ENCODE measurements at regions not wholly inside any gene's neighbourhood (a gene's known extent, or its start where the extent isn't known, plus 50 kb on each side); places are given as distances from the start of the nearest gene placed in this dataset.

- H3K27me3 Mint-ChIP-seq, result peaks cover 12% of the 10 kb centered on the region
- no peaks in the 10 kb centered on the region for H3K4me1 Mint-ChIP-seq (ENCODE audit: low read depth)
- H3K9me3 Mint-ChIP-seq (ENCODE audit: low read depth), result peaks cover 5% of the 10 kb centered on the region
- no peak overlapping the region for H3K27ac Mint-ChIP-seq
- no peak for DNase-seq (ENCODE audit: low spot score, unreplicated experiment)
- no peak overlapping the region for H3K4me3 Mint-ChIP-seq (ENCODE audit: low read depth)
- TF ChIP-seq CTCF (IDR thresholded peaks at IDR 0.05; ENCODE audit: unreplicated experiment), result no peak
- H3K36me3 Mint-ChIP-seq (ENCODE audit: insufficient read depth), result no peaks in the 10 kb centered on the region
These were observed 373.1 kb downstream of the TMEM114 start for GRCh38 chr16:8217201-8217600.

DNA sequence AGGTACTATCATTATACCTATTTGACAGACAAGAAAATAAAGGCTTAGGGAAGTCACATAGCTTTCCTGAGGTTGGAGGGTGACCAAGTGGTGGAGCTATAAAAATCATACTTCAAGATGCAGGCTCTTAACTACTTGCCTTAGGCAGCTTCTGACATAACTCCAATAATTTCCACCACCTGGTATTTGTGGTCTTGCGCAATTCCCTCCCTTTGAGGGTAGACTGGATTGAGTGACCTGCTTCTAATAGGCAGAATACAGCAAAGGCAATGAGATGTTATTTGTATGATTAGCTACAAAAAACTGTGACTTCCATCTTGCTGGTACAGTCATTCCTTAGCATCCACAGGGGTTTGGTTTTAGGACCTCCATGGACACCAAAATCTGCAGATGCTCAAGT is 385.5 kb downstream of the TMEM114 start:
- Mint-ChIP-seq H3K9me3 (ENCODE audit: low read depth) (peaks cover 6% of the 10 kb centered on the region), H3K4me3 (ENCODE audit: low read depth) (no peak overlapping the region), H3K36me3 (ENCODE audit: insufficient read depth) (no peaks in the 10 kb centered on the region), H3K27me3 (peaks cover 9% of the 10 kb centered on the region), H3K27ac (no peak overlapping the region), H3K4me1 (ENCODE audit: low read depth) (no peaks in the 10 kb centered on the region)
- no peak for TF ChIP-seq CTCF (IDR thresholded peaks at IDR 0.05; ENCODE audit: unreplicated experiment)
- no peak for DNase-seq (ENCODE audit: low spot score, unreplicated experiment)

- no peak for TF ChIP-seq CTCF (IDR thresholded peaks at IDR 0.05; ENCODE audit: unreplicated experiment)
- Mint-ChIP-seq H3K36me3 (ENCODE audit: insufficient read depth) (no peaks in the 10 kb centered on the region), H3K9me3 (ENCODE audit: low read depth) (peaks cover 6% of the 10 kb centered on the region), H3K27ac (no peak overlapping the region), H3K4me3 (ENCODE audit: low read depth) (no peak overlapping the region), H3K27me3 (peaks cover 9% of the 10 kb centered on the region), H3K4me1 (ENCODE audit: low read depth) (no peaks in the 10 kb centered on the region)
- no peak for DNase-seq (ENCODE audit: low spot score, unreplicated experiment)
These were observed 386.2 kb downstream of the TMEM114 start for GRCh38 chr16:8204096-8204495.

GRCh38 chr16:8203101-8203500 is 387.2 kb downstream of the TMEM114 start:
- H3K27ac Mint-ChIP-seq, result no peak overlapping the region
- no peak for TF ChIP-seq CTCF (IDR thresholded peaks at IDR 0.05; ENCODE audit: unreplicated experiment)
- no peak for DNase-seq (ENCODE audit: low spot score, unreplicated experiment)
- no peaks in the 10 kb centered on the region for H3K4me1 Mint-ChIP-seq (ENCODE audit: low read depth)
- no peak overlapping the region for H3K4me3 Mint-ChIP-seq (ENCODE audit: low read depth)
- no peaks in the 10 kb centered on the region for H3K36me3 Mint-ChIP-seq (ENCODE audit: insufficient read depth)
- H3K27me3 Mint-ChIP-seq, result peaks cover 15% of the 10 kb centered on the region
- peaks cover 6% of the 10 kb centered on the region for H3K9me3 Mint-ChIP-seq (ENCODE audit: low read depth)

- TF ChIP-seq CTCF (IDR thresholded peaks at IDR 0.05; ENCODE audit: unreplicated experiment), result no peak
- DNase-seq (ENCODE audit: low spot score, unreplicated experiment), result no peak
- Mint-ChIP-seq H3K4me3 (ENCODE audit: low read depth) (no peak overlapping the region), H3K9me3 (ENCODE audit: low read depth) (peaks cover 6% of the 10 kb centered on the region), H3K36me3 (ENCODE audit: insufficient read depth) (no peaks in the 10 kb centered on the region), H3K4me1 (ENCODE audit: low read depth) (no peaks in the 10 kb centered on the region), H3K27me3 (peaks cover 6% of the 10 kb centered on the region), H3K27ac (no peak overlapping the region)
These were observed 389.5 kb downstream of the TMEM114 start for GRCh38 chr16:8200839-8201238.
